ENCODE measurements at regions not wholly inside any gene's neighbourhood (a gene's known extent, or its start where the extent isn't known, plus 50 kb on each side); places are given as distances from the start of the nearest gene placed in this dataset.

DNA sequence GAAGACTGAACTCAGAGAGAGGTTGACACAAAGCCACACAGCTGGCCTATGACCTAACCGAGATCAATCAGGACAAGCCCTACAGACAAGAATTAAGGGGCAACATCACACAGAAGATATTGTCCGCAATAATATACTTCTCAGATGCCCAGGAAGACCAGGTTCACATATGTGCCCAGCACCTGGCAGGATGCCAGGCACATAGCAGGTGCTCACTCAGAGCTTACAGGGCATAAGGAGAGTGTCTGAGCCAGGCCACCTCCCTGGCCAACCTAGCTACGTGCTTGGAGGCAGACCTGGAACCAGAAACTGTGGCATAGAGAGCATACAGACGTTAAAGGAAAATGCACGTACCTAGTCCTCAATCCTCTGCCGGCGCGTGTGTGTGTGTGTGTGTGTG, 87.0 kb upstream of the LRFN2 start:
- Histone ChIP-seq H4K20me1 (ENCODE audit: control insufficient read depth, extremely low read depth, insufficient read depth, low read length) (no peaks in the 10 kb centered on the region), H2AFZ (ENCODE audit: low read length) (no peak overlapping the region), H3K36me3 (ENCODE audit: control insufficient read depth, insufficient read depth, low read length) (no peaks in the 10 kb centered on the region), H3K4me2 (ENCODE audit: extremely low read depth, insufficient read depth, low read length) (no peak overlapping the region), H3K27ac (ENCODE audit: insufficient read depth, low read length) (no peak overlapping the region), H3K4me1 (ENCODE audit: control insufficient read depth, extremely low read depth, insufficient read depth, low read length) (no peaks in the 10 kb centered on the region), H3K27me3 (ENCODE audit: control insufficient read depth, insufficient read depth, low read length) (no peaks in the 10 kb centered on the region), H3K79me2 (ENCODE audit: control insufficient read depth, insufficient read depth, low read length) (no peaks in the 10 kb centered on the region), H3K9me3 (ENCODE audit: control insufficient read depth, insufficient read depth, low read depth, low read length) (no peaks in the 10 kb centered on the region), H3K4me3 (replicated peaks in 1 of 4; ENCODE audit: control extremely low read depth in 1 of 4, insufficient read depth in 1 of 4, low read depth in 3 of 4, low read length in 4 of 4) (no peak overlapping the region), H3K9ac (ENCODE audit: insufficient read depth, low read length) (no peak overlapping the region)
- no peak for TF ChIP-seq EZH2 (IDR thresholded peaks at IDR 0.05; ENCODE audit: low read length, missing control alignments)
- TF ChIP-seq, protein P1, sequence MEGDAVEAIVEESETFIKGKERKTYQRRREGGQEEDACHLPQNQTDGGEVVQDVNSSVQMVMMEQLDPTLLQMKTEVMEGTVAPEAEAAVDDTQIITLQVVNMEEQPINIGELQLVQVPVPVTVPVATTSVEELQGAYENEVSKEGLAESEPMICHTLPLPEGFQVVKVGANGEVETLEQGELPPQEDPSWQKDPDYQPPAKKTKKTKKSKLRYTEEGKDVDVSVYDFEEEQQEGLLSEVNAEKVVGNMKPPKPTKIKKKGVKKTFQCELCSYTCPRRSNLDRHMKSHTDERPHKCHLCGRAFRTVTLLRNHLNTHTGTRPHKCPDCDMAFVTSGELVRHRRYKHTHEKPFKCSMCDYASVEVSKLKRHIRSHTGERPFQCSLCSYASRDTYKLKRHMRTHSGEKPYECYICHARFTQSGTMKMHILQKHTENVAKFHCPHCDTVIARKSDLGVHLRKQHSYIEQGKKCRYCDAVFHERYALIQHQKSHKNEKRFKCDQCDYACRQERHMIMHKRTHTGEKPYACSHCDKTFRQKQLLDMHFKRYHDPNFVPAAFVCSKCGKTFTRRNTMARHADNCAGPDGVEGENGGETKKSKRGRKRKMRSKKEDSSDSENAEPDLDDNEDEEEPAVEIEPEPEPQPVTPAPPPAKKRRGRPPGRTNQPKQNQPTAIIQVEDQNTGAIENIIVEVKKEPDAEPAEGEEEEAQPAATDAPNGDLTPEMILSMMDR (conservative IDR thresholded peaks at IDR 0.05 in 1 of 2, IDR thresholded peaks at IDR 0.05 in 1 of 2; ENCODE audit: low read depth in 1 of 2, low read length in 2 of 2) = no peak
- DNase-seq (ENCODE audit: low read depth in 2 of 2) = no peak

DNA sequence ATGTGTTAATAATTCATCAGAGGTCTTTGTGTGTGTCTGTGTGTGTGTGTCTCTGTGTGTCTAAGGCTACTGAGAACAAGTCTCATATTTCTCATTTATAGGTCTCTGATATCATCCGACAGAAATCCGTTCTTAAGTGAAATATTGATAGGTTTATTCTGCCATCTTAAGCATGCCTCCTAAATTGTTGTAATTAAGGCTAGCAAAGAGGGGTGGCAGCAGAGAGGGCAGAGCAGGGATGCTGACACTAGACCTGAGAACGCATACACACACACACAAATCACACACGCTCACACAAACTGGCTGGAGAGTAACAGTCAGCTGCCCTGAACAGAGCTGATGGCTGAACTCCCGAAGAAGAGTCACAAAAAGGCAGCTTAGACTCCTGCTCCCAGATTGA, 84.9 kb upstream of the LRFN2 start:
- H3K27ac ChIP-seq (ENCODE audit: insufficient read depth, low read length) = no peak overlapping the region
- TF ChIP-seq EZH2 (IDR thresholded peaks at IDR 0.05; ENCODE audit: low read length, missing control alignments) = no peak
- TF ChIP-seq, protein P1 (conservative IDR thresholded peaks at IDR 0.05 in 1 of 2, IDR thresholded peaks at IDR 0.05 in 1 of 2; ENCODE audit: low read depth in 1 of 2, low read length in 2 of 2) = peak in 1 of 2 donors; percentile 1
- H3K79me2 ChIP-seq (ENCODE audit: control insufficient read depth, insufficient read depth, low read length) = no peaks in the 10 kb centered on the region
- no peaks in the 10 kb centered on the region for H3K4me1 ChIP-seq (ENCODE audit: control insufficient read depth, extremely low read depth, insufficient read depth, low read length)
- no peak for DNase-seq (ENCODE audit: low read depth in 2 of 2)
- no peaks in the 10 kb centered on the region for H4K20me1 ChIP-seq (ENCODE audit: control insufficient read depth, extremely low read depth, insufficient read depth, low read length)
- no peaks in the 10 kb centered on the region for H3K27me3 ChIP-seq (ENCODE audit: control insufficient read depth, insufficient read depth, low read length)
- H3K4me2 ChIP-seq (ENCODE audit: extremely low read depth, insufficient read depth, low read length) = no peak overlapping the region
- H3K36me3 ChIP-seq (ENCODE audit: control insufficient read depth, insufficient read depth, low read length) = no peaks in the 10 kb centered on the region
- no peaks in the 10 kb centered on the region for H3K9me3 ChIP-seq (ENCODE audit: control insufficient read depth, insufficient read depth, low read depth, low read length)
- H3K4me3 ChIP-seq (replicated peaks in 1 of 4; ENCODE audit: control extremely low read depth in 1 of 4, insufficient read depth in 1 of 4, low read depth in 3 of 4, low read length in 4 of 4) = no peak overlapping the region
- no peak overlapping the region for H2AFZ ChIP-seq (ENCODE audit: low read length)
- no peak overlapping the region for H3K9ac ChIP-seq (ENCODE audit: insufficient read depth, low read length)

DNA sequence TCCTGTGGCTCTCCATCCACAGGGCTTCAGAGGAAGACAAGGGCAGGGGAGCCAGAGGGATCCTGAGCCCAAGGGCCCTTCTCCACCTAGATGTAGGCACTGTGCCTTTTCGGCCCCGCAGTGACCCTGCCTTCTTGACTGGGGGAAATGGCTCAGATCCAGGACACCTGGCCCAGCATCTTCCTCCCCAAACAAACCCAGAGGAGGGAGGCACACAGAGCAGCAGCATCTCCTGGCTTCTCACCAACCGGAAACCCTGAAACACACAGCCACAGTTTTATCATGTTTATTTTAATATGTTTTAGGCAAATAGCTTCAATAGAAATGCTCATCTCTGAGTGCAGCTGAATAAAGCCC, 84.5 kb upstream of the LRFN2 start:
- no peak for DNase-seq (ENCODE audit: low read depth in 2 of 2)
- Histone ChIP-seq H4K20me1 (ENCODE audit: control insufficient read depth, extremely low read depth, insufficient read depth, low read length) (no peaks in the 10 kb centered on the region), H3K79me2 (ENCODE audit: control insufficient read depth, insufficient read depth, low read length) (no peaks in the 10 kb centered on the region), H3K9ac (ENCODE audit: insufficient read depth, low read length) (no peak overlapping the region), H3K4me2 (ENCODE audit: extremely low read depth, insufficient read depth, low read length) (no peak overlapping the region), H3K4me3 (replicated peaks in 1 of 4; ENCODE audit: control extremely low read depth in 1 of 4, insufficient read depth in 1 of 4, low read depth in 3 of 4, low read length in 4 of 4) (no peak overlapping the region), H3K9me3 (ENCODE audit: control insufficient read depth, insufficient read depth, low read depth, low read length) (no peaks in the 10 kb centered on the region), H3K4me1 (ENCODE audit: control insufficient read depth, extremely low read depth, insufficient read depth, low read length) (no peaks in the 10 kb centered on the region), H2AFZ (ENCODE audit: low read length) (no peak overlapping the region), H3K27ac (ENCODE audit: insufficient read depth, low read length) (no peak overlapping the region), H3K27me3 (ENCODE audit: control insufficient read depth, insufficient read depth, low read length) (no peaks in the 10 kb centered on the region), H3K36me3 (ENCODE audit: control insufficient read depth, insufficient read depth, low read length) (no peaks in the 10 kb centered on the region)
- TF ChIP-seq, protein P1 (conservative IDR thresholded peaks at IDR 0.05 in 1 of 2, IDR thresholded peaks at IDR 0.05 in 1 of 2; ENCODE audit: low read depth in 1 of 2, low read length in 2 of 2) = no peak
- no peak for TF ChIP-seq EZH2 (IDR thresholded peaks at IDR 0.05; ENCODE audit: low read length, missing control alignments)

Measured in fibroblast of lung (primary cell).